ENCODE measurements at regions not wholly inside any gene's neighbourhood (a gene's known extent, or its start where the extent isn't known, plus 50 kb on each side); places are given as distances from the start of the nearest gene placed in this dataset.

DNA sequence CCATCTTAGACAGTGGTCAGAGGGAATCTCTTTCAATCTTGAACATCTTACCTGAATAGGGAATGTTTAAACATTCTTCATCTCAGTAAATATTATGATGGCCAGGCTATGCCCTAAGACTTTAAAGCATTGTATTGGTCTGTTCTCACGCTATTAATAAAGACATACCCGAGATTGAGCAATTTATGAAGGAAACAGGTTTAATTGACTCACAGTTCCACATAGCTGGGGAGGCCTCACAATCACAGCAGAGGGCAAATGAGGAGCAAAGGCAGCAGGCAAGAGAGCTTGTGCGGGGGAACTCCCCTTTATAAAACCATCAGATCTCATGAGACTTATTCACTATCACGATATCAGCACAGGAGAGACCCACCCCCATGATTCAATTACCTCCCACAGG is 55.3 kb upstream of the SOX9 start:
- no peak for DNase-seq

DNA sequence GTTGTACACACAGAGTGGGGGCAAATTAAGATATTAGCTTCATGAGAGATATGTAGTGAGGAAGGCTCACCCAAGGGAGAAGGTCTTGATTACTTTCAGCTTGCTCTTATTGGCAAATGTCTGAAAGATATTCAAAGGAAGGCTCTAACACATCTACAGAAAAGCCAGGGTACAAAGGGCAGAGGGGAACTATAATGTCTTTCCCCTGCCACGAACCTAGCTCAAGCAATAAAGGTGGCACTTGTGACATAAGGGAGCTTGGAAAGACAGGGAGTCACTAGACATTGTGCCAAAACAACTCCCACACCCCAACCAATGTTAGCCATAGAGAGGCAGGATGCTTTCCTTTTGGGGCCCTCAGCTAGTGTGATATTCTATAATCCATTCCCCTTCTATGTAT is 52.2 kb upstream of the SOX9 start:
- no peak for DNase-seq

DNA sequence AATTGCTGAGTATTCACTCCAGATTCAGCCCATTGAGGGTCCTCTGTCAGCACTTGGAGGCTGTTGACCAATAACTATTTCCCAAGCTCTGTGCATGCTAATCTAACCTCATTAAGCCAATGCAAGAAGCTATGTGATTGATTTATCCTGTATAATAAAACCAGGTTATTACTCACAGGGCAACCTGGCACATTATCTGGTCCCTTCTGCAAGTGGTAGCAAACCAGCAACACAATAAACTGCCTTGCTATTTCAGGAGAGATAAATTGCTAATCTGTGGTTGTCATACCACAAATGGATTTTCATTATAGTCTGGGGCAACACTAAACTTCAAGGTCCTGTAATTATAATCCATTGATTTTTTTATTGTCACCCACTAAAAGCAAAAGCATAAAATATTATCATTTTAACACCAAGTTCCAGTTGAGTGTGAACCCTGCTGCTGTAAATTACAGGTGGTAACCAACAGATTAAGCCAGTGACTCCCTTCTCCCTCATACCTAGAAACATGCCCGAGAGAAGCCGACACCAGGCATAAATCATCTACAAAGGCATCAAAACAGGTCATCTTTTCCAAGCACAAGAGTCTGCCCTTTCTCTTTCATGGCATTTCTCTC is 51.1 kb upstream of the SOX9 start:
- DNase-seq: no peak
